GM12872 (cell line): ENCODE measurements at regions not wholly inside any gene's neighbourhood (a gene's known extent, or its start where the extent isn't known, plus 50 kb on each side); places are given as distances from the start of the nearest gene placed in this dataset.

Experiments used
- CTCF ChIP-seq: IDR thresholded peaks from 3 replicates; pipeline ENCODE4 v1.5.1; 2011; ENCODE audit warnings: low read depth, mild to moderate bottlenecking, low read length, moderate library complexity; ENCODE audit not compliant: insufficient read depth

- TF ChIP-seq CTCF, result no peak
Observed at GRCh38 chr2:217449444-217449843, 553.4 kb downstream of the TNS1 start.

GRCh38 chr2:217448860-217449259 lies 553.9 kb downstream of the TNS1 start:
- TF ChIP-seq CTCF, result no peak

GRCh38 chr2:217445723-217446122 lies 557.1 kb downstream of the TNS1 start:
- TF ChIP-seq CTCF, result no peak

GRCh38 chr2:217444932-217445331 lies 557.9 kb downstream of the TNS1 start:
- TF ChIP-seq CTCF, result no peak

GRCh38 chr2:217444509-217444908 lies 558.3 kb downstream of the TNS1 start:
- no peak for TF ChIP-seq CTCF

- no peak for TF ChIP-seq CTCF
Observed at GRCh38 chr2:217443601-217444000, 559.2 kb downstream of the TNS1 start.

GRCh38 chr2:217440000-217440399 lies 562.8 kb downstream of the TNS1 start:
- no peak for TF ChIP-seq CTCF

GRCh38 chr2:217438821-217439220 lies 564.0 kb downstream of the TNS1 start:
- no peak for TF ChIP-seq CTCF
